ENCODE measurements at regions not wholly inside any gene's neighbourhood (a gene's known extent, or its start where the extent isn't known, plus 50 kb on each side); places are given as distances from the start of the nearest gene placed in this dataset.

DNA sequence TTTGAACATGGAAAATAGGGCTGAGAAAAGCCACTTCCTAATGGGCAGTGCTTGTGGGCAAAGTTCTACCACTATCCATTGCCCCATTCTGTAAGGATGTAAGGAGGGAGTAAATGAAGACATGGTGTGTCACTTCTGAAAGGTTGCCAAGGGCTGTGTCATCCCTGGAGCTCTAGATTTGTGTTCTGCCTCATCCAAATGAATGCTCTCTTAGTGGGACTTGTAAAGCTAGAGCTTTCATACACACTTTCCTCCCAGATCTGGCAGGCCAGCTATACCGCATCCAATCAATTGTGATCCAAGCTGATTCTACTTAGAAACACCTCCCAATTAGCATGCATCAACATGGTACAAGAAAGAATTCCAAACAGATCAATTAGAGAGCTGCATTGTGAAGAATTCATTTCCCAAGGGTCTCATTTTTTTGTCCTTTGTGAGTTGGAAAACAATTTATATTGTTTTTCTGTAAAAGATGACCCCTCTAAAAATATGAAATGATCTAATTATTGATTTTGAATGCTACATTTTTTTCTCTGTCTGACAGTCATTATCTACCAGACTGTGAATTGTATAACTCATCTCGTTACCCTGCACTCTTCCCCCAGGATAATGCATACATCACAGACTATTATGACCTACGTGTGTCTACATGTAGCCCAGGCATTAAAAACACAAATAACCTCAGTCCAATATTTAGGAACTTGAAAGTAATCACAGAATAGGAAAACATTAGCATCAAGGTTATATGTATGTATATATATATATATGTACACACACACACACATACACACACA, 117.1 kb upstream of the DUSP10 start:
- TF ChIP-seq, protein P1, sequence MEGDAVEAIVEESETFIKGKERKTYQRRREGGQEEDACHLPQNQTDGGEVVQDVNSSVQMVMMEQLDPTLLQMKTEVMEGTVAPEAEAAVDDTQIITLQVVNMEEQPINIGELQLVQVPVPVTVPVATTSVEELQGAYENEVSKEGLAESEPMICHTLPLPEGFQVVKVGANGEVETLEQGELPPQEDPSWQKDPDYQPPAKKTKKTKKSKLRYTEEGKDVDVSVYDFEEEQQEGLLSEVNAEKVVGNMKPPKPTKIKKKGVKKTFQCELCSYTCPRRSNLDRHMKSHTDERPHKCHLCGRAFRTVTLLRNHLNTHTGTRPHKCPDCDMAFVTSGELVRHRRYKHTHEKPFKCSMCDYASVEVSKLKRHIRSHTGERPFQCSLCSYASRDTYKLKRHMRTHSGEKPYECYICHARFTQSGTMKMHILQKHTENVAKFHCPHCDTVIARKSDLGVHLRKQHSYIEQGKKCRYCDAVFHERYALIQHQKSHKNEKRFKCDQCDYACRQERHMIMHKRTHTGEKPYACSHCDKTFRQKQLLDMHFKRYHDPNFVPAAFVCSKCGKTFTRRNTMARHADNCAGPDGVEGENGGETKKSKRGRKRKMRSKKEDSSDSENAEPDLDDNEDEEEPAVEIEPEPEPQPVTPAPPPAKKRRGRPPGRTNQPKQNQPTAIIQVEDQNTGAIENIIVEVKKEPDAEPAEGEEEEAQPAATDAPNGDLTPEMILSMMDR (IDR thresholded peaks at IDR 0.05; ENCODE audit: low read depth, low read length, poor library complexity, severe bottlenecking): no peak
- no peak for TF ChIP-seq EZH2phosphoT487 (IDR thresholded peaks at IDR 0.05; ENCODE audit: borderline replicate concordance, low read length)
